ENCODE measurements at regions not wholly inside any gene's neighbourhood (a gene's known extent, or its start where the extent isn't known, plus 50 kb on each side); places are given as distances from the start of the nearest gene placed in this dataset.

DNA sequence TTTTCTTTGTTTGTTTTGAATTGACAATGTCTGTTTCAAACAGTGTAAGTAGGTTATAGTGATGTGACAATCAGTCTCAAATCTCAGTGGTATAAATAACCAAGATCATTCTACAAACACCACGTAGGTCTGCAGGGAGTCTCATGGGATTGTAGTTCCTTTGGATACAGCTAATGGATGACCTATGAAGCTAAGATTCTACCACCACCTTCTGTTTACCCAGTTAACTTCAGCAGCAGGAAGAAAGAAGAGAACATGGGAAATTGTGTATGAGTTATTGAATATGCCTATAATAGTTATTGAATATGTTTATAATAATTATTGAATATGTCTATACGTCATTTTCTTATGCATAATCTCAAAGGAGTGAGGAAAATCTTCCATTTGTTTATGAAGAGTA is 63.9 kb upstream of the SLITRK5 start:
- TF ChIP-seq, protein P1, sequence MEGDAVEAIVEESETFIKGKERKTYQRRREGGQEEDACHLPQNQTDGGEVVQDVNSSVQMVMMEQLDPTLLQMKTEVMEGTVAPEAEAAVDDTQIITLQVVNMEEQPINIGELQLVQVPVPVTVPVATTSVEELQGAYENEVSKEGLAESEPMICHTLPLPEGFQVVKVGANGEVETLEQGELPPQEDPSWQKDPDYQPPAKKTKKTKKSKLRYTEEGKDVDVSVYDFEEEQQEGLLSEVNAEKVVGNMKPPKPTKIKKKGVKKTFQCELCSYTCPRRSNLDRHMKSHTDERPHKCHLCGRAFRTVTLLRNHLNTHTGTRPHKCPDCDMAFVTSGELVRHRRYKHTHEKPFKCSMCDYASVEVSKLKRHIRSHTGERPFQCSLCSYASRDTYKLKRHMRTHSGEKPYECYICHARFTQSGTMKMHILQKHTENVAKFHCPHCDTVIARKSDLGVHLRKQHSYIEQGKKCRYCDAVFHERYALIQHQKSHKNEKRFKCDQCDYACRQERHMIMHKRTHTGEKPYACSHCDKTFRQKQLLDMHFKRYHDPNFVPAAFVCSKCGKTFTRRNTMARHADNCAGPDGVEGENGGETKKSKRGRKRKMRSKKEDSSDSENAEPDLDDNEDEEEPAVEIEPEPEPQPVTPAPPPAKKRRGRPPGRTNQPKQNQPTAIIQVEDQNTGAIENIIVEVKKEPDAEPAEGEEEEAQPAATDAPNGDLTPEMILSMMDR (optimal IDR thresholded peaks at IDR 0.05 in 1 of 3, IDR thresholded peaks at IDR 0.05 in 1 of 3, conservative IDR thresholded peaks at IDR 0.05 in 1 of 3; ENCODE audit: extremely low read depth in 1 of 3, insufficient read depth in 2 of 3, low read length in 3 of 3) = no peak
- TF ChIP-seq EZH2 (IDR thresholded peaks at IDR 0.05; ENCODE audit: low read length) = no peak
